ENCODE measurements at regions not wholly inside any gene's neighbourhood (a gene's known extent, or its start where the extent isn't known, plus 50 kb on each side); places are given as distances from the start of the nearest gene placed in this dataset.

DNA sequence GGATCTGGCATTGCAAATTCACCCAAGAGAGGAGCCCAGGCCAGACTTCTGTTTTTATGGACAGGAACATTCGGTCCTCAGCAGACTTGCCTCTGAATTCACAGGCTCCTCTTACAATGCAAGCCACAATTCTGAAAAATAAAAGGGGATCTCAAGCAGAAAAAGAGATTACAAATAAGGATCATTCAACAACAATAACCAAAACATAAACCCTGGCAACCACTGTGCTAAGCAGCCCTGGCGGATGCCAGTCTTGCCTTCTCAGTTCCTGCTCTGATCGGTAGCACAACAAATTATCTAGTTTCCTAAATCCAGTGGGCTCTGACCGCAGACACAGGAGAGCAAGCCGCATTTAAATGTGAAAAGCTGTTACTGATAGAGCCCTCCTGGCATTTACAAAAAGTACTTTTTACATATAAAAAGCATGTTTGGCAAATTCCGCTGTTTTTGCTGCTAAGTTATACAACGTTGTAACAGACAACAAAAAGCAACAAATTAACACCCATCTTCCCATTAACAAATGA lies 123.4 kb upstream of the FOXD3 start:
- TF ChIP-seq, protein P1, sequence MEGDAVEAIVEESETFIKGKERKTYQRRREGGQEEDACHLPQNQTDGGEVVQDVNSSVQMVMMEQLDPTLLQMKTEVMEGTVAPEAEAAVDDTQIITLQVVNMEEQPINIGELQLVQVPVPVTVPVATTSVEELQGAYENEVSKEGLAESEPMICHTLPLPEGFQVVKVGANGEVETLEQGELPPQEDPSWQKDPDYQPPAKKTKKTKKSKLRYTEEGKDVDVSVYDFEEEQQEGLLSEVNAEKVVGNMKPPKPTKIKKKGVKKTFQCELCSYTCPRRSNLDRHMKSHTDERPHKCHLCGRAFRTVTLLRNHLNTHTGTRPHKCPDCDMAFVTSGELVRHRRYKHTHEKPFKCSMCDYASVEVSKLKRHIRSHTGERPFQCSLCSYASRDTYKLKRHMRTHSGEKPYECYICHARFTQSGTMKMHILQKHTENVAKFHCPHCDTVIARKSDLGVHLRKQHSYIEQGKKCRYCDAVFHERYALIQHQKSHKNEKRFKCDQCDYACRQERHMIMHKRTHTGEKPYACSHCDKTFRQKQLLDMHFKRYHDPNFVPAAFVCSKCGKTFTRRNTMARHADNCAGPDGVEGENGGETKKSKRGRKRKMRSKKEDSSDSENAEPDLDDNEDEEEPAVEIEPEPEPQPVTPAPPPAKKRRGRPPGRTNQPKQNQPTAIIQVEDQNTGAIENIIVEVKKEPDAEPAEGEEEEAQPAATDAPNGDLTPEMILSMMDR (IDR thresholded peaks at IDR 0.05; ENCODE audit: poor library complexity) = no peak
- TF ChIP-seq EZH2 (IDR thresholded peaks at IDR 0.05; ENCODE audit: borderline replicate concordance) = no peak
